Mesodermal cell (in vitro differentiated cells): ENCODE measurements at regions not wholly inside any gene's neighbourhood (a gene's known extent, or its start where the extent isn't known, plus 50 kb on each side); places are given as distances from the start of the nearest gene placed in this dataset.
"Not testable (repeated sequence)": the region's sequence is repeated elsewhere in the genome, so short reads cannot be mapped to it uniquely, and the experiment has no call there.

Source experiments
- H3K27ac ChIP-seq: 2 replicates; pipeline ENCODE4 v1.7.0; 2013; ENCODE audit warnings: mild to moderate bottlenecking, low read depth, low read length, moderate library complexity; ENCODE audit not compliant: severe bottlenecking
- H3K36me3 ChIP-seq: 2 replicates; pipeline ENCODE4 v1.7.1; 2013; ENCODE audit warnings: mild to moderate bottlenecking, low read length, moderate library complexity; ENCODE audit not compliant: control insufficient read depth, insufficient read depth
- H3K4me1 ChIP-seq: one replicate; pipeline ENCODE4 v1.7.1; 2013; ENCODE audit warnings: mild to moderate bottlenecking, low read length; ENCODE audit not compliant: insufficient read depth, control insufficient read depth, poor library complexity, severe bottlenecking
- H3K4me3 ChIP-seq: 2 replicates; pipeline ENCODE4 v1.7.0; 2013; ENCODE audit warnings: low read length, control low read depth, mild to moderate bottlenecking; ENCODE audit not compliant: insufficient read depth, poor library complexity, severe bottlenecking; ENCODE audit errors: extremely low read depth
- H3K9me3 ChIP-seq: 2 replicates; pipeline ENCODE4 v1.7.1; 2013; ENCODE audit warnings: mild to moderate bottlenecking, low read length, moderate library complexity; ENCODE audit not compliant: control insufficient read depth
- WGBS, 2 experiments: methylation state at CpG; one replicate each; pipeline ENCODE4 v1.1.5; 2013; ENCODE audit warnings: missing lambda C conversion rate in 2 of 2; ENCODE audit not compliant: insufficient coverage in 2 of 2; 5-methylcytosine and 5-hydroxymethylcytosine counted together

DNA sequence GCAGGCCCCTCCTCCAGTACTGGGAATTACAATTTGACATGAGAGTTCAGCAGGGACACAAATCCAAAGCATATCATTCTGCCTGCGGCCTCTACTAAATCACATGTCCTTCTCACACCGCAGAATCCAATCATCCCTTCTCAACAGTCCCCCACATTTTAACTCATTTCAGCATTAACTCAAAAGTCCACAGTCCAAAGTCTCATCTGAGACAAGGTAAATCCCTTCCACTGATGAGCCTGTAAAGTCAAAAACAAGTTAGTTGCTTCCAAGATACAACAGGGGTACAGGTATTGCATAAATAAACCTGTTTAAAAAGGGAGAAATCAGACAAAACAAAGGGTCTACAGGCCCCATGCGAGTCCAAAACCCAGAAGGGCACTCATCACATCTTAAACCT, 64.0 kb downstream of the EBNA1BP2 start:
- 80 to 81% methylated on average over 2 to 3 of the region's 3 CpGs for WGBS, 2 experiments

DNA sequence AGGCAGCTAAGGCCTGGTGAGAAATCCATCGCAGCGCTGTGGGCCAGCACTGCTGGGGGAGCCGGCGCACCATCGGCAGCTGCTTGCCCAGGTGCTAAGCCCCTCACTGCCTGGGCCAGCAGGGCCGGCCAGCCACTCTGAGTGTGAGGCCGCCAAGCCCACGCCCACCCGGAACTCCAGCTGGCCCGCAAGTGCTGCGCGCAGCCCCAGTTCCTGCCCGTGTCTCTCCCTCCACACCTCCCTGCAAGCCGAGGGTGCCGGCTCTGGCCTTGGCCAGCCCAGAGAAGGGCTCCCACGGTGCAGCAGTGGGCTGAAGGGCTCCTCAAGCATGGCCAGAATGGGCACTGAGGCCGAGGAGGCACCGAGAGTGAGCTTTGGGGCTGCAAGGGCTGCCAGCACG, 64.4 kb downstream of the EBNA1BP2 start:
- Histone ChIP-seq H3K36me3 (no peaks in the 10 kb centered on the region), H3K4me1 (no peaks in the 10 kb centered on the region), H3K4me3 (no peak overlapping the region), H3K9me3 (peaks cover 12% of the 10 kb centered on the region), H3K27ac (no peak overlapping the region)
- 93 to 94% methylated on average over 3 to 16 of the region's 19 CpGs for WGBS, 2 experiments

More for the DNA sequence above, 64.0 kb downstream of the EBNA1BP2 start:
- H3K36me3 ChIP-seq = no peaks in the 10 kb centered on the region
- no peak overlapping the region for H3K27ac ChIP-seq
- peaks cover 12% of the 10 kb centered on the region for H3K9me3 ChIP-seq
- H3K4me1 ChIP-seq = no peaks in the 10 kb centered on the region
- H3K4me3 ChIP-seq = no peak overlapping the region

DNA sequence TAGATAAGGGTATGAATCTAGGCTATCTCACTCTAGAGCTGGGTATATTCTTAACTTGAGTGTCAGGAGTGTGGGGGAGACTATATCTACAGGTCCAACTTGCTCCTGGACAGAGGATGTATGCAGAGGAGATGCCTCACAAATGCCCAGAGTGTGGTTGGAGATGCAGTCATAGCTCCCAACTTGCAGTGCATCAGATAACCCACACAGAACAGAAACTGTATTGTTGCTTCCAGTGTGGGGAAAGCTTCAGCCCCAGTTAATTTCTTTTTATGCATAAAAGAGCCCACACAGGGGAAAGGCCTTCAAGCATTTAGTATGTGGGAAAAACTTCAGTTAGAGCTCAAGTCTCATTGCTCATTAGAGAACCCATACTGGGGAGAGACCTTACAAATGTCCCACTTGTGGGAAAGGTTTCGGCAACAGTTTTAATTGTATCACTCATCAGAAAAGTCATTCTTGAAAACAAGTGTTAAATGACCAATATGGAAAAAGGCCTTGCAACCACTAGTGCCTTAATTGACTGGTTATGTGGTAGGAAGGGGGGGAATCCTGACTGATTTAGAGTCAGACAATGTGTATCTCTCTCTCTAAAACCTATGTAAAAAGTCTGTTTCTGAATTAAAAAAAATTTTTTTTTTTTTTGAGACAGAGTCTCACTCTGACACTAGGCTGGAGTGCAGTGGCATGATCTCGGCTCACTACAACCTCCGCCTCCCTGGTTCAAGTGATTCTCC, 67.9 kb downstream of the EBNA1BP2 start:
- H3K36me3 ChIP-seq = no peaks in the 10 kb centered on the region
- H3K4me3 ChIP-seq = no peak overlapping the region
- H3K27ac ChIP-seq = no peak overlapping the region
- peaks cover 22% of the 10 kb centered on the region for H3K9me3 ChIP-seq
- WGBS, 2 experiments = 83 to 100% methylated on average over 2 of the region's 3 CpGs
- H3K4me1 ChIP-seq = no peaks in the 10 kb centered on the region

DNA sequence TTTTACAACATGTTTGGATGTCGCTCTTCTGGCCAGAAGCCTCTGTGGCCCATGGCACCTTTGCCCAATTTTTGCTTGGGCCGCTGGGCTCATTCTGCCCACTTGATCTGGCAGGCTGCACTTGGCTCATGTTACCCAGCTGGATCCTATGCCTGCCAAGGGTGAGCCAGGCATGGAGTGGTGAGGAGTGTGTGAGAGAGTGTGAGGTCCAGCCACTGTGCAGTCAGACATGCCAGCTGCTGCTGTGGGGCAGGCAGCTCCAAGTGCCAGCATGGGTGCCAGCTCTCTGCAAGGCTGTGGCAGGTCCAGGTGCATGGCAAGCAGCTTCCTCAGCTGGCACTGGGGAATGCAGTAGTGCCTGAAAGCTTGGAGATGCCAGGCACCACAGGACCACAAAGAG, 71.0 kb downstream of the EBNA1BP2 start:
- no peak overlapping the region for H3K4me3 ChIP-seq
- H3K4me1 ChIP-seq = no peaks in the 10 kb centered on the region
- H3K27ac ChIP-seq = no peak overlapping the region
- 89 to 100% methylated on average over 1 to 2 of the region's 2 CpGs for WGBS, 2 experiments
- H3K36me3 ChIP-seq = no peaks in the 10 kb centered on the region
- H3K9me3 ChIP-seq = peaks cover 10% of the 10 kb centered on the region

DNA sequence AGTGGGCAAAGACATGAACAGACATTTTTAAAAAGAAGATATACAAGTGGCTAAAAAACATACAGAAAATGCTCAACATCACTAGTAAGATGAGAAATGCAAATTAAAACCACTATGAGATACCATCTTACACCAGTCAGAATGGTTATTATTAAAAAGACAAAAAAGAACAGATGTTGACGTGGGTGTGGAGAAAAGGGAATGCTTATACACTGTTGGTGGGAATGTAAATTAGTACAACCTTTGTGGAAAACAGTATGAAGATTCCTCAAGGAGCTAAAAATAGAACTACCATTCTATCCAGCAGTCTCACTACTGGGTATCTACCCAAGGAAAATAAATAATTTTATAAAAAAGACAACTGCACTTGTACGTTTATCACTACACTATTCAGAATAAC, 73.9 kb downstream of the EBNA1BP2 start:
- H3K4me3 ChIP-seq = no peak overlapping the region
- no peaks in the 10 kb centered on the region for H3K4me1 ChIP-seq
- no CpG with 5 or more reads among the region's 2 CpGs for WGBS, 2 experiments
- H3K36me3 ChIP-seq = no peaks in the 10 kb centered on the region
- H3K9me3 ChIP-seq = peaks cover 10% of the 10 kb centered on the region
- H3K27ac ChIP-seq = no peak overlapping the region

DNA sequence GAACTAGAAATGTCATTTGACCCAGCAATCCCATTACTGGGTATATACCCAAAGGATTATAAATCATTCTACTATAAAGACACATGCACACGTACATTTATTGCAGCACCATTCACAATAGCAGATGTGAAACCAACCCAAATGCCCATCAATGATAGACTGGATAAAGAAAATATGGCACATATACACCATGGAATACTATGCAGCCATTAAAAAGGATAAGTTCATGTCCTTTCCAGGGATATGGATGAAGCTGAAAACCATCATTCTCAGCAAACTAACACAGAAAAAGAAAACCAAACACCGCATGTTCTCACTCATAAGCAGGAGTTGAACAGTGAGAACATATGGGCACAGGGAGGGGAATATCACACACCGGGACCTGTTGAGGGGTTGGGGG, 75.6 kb downstream of the EBNA1BP2 start:
- H3K27ac ChIP-seq, H3K4me3 ChIP-seq, H3K9me3 ChIP-seq, H3K4me1 ChIP-seq, H3K36me3 ChIP-seq: not testable (repeated sequence)
- 100% methylated on average over 1 of the region's 3 CpGs for WGBS, 2 experiments

DNA sequence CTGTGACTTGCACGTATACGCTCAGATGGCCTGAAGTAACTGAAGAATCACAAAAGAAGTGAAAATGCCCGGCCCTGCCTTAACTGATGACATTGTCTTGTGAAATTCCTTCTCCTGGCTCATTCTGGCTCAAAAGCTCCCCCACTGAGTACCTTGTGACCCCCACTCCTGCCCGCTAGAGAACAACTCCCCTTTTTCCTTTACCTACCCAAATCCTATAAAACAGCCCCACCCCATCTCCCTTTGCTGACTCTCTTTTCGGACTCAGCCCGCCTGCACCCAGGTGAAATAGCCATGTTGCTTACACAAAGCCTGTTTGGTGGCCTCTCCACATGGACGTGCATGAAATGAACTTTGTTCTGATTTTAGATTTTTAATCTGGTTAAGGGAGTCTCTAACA, 81.3 kb downstream of the EBNA1BP2 start:
- H3K4me1 ChIP-seq, H3K36me3 ChIP-seq, H3K27ac ChIP-seq, H3K9me3 ChIP-seq, H3K4me3 ChIP-seq: not testable (repeated sequence)
- WGBS, 2 experiments = 45 to 48% methylated on average over 4 to 7 of the region's 7 CpGs

DNA sequence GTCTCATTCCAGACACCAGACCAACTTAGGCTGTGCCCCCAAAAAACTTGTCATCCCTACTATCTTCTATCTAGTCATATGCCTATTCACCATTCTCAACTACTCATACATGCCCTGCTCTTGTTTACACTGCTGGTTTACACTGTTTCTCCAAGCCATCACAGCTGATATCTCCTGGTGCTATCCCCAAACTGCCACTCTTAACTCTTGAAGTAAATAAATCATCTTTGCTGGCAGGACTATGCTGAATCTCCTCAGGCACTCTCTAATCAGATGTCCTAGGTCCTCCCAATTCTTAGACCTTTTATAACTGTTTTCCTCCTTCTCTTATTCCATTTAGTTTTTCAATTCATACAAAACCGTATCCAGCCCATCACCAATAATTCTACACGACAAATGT, 81.9 kb downstream of the EBNA1BP2 start:
- WGBS, 2 experiments = 73 to 82% methylated on average over 2 of the region's 2 CpGs
- H3K9me3 ChIP-seq, H3K36me3 ChIP-seq, H3K4me3 ChIP-seq, H3K4me1 ChIP-seq, H3K27ac ChIP-seq: not testable (repeated sequence)

DNA sequence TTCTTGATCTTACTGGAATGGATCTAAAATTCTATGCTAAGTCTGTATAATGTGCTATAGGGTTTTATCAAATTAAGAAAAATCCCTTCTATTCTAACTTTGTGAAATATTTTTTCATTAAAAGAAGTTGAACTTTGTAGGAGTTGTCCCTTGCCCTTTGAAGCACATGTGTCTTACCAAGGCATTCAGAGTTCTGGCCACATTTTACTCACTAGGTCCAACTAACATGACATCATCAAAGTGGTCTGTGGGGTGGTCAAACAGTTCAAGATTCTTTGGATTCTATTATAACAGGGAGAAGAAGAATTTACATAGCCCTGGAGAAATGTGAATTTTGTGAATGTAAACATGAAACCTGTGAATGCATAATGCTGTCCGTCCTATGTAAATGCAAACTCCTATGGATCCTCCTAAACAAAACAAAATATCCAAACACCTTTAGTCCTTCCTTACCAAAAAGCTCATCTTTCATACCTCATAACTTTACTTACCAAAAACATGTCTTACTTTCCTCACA, 88.7 kb downstream of the EBNA1BP2 start:
- Histone ChIP-seq H3K36me3 (no peaks in the 10 kb centered on the region), H3K9me3 (no peaks in the 10 kb centered on the region), H3K4me3 (no peak overlapping the region), H3K27ac (no peak overlapping the region), H3K4me1 (no peaks in the 10 kb centered on the region)
- 100% methylated on average over 1 of the region's 1 CpG for WGBS, 2 experiments

DNA sequence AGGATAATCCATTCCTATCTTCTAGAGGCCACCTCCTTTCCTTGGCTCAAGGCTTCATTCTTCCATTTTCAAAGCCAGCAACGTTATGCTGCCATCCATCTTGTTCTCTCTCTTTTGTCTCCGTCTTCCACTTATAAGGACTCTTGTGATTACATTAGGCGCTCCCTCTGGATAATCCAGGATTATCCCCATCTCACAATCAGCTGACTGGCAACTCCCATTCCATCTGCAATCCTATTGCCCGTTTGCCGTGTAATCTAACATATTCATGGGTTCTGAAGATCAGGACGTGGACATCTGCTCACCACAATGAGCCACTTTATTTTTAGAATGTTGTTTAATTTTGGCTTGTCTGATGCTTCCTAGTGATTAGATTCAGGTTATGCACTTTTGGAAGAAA, 89.3 kb downstream of the EBNA1BP2 start:
- 90% methylated on average over 3 to 5 of the region's 6 CpGs for WGBS, 2 experiments

DNA sequence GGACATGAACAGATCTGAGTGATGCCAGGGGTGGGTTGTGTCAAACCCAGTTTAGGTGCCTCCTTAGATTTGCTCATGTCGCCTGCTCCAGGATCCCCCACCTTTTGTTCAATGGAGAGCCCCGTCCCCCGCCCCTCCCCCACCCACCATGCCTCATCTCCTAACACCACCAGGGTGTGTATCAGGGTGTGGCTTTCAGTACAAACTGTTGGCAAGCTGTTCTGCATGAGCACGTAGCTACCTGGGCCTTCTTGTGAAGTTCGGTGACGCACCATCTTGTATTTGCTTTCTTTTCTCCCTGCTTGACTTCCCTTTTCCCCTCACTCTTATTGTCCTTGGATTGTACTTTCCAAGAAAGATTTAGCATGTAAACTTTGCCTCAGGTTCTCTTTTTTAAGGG, 94.8 kb downstream of the EBNA1BP2 start:
- WGBS, 2 experiments = 96 to 100% methylated on average over 2 to 3 of the region's 6 CpGs
- Histone ChIP-seq H3K9me3 (no peaks in the 10 kb centered on the region), H3K27ac (no peak overlapping the region), H3K4me1 (no peaks in the 10 kb centered on the region), H3K4me3 (no peak overlapping the region), H3K36me3 (no peaks in the 10 kb centered on the region)

More for the DNA sequence above, 89.3 kb downstream of the EBNA1BP2 start:
- H3K36me3 ChIP-seq = no peaks in the 10 kb centered on the region
- no peaks in the 10 kb centered on the region for H3K9me3 ChIP-seq
- H3K4me3 ChIP-seq = no peak overlapping the region
- H3K4me1 ChIP-seq = no peaks in the 10 kb centered on the region
- H3K27ac ChIP-seq = no peak overlapping the region
